Esophagus squamous epithelium (tissue), 4 donors: ENCODE measurements at regions not wholly inside any gene's neighbourhood (a gene's known extent, or its start where the extent isn't known, plus 50 kb on each side); places are given as distances from the start of the nearest gene placed in this dataset.

ENCODE experiments used
- POLR2A ChIP-seq, 4 donors: fragments of 450-650 bp; IDR thresholded peaks; one replicate each; pipeline ENCODE4 v1.6.1; 2017; ENCODE audit warnings: antibody characterized with exemption in 4 of 4, mild to moderate bottlenecking in 4 of 4, moderate library complexity in 3 of 4
- TF ChIP-seq, protein P1 (sequence below), 6 experiments: fragments of 450-650 bp in 4 of 6; fragments of 200-600 bp in 2 of 6; sonication (generic) in 2 of 6; IDR thresholded peaks; one replicate each; pipeline ENCODE4 v1.5.1; 2016 to 2019; ENCODE audit warnings: antibody characterized with exemption in 6 of 6, mild to moderate bottlenecking in 4 of 6, moderate library complexity in 4 of 6

- TF ChIP-seq, protein P1, sequence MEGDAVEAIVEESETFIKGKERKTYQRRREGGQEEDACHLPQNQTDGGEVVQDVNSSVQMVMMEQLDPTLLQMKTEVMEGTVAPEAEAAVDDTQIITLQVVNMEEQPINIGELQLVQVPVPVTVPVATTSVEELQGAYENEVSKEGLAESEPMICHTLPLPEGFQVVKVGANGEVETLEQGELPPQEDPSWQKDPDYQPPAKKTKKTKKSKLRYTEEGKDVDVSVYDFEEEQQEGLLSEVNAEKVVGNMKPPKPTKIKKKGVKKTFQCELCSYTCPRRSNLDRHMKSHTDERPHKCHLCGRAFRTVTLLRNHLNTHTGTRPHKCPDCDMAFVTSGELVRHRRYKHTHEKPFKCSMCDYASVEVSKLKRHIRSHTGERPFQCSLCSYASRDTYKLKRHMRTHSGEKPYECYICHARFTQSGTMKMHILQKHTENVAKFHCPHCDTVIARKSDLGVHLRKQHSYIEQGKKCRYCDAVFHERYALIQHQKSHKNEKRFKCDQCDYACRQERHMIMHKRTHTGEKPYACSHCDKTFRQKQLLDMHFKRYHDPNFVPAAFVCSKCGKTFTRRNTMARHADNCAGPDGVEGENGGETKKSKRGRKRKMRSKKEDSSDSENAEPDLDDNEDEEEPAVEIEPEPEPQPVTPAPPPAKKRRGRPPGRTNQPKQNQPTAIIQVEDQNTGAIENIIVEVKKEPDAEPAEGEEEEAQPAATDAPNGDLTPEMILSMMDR (IDR thresholded peaks at IDR 0.05) = no peak
- no peak for TF ChIP-seq POLR2A (IDR thresholded peaks at IDR 0.05)
Measured at GRCh38 chr11:44363116-44363515, 53.2 kb upstream of the ALX4 start.
